Left lobe of liver (tissue), 2 donors: ENCODE measurements at regions not wholly inside any gene's neighbourhood (a gene's known extent, or its start where the extent isn't known, plus 50 kb on each side); places are given as distances from the start of the nearest gene placed in this dataset.
"Not testable (repeated sequence)": the region's sequence is repeated elsewhere in the genome, so short reads cannot be mapped to it uniquely, and the experiment has no call there.

Experiments
- ATAC-seq: fragments of 200-7000 bp; cut with Tn5 transposase; one replicate; pipeline ENCODE4 v1.9.1; 2020; ENCODE audit warnings: mild to moderate bottlenecking, moderate library complexity
- DNase-seq: peaks from one replicate; pipeline ENCODE4 v3.0.0-alpha.2; 2020; ENCODE audit warnings: low spot score
- donor health status: DM: no; HTN: no; CAD: no; lungs with moderate emphysema.
- donor health status: DM: no; HTN: yes; CAD: no.

- ATAC-seq (no peak), DNase-seq (no peak)
Observed at GRCh38 chr13:44887515-44887914, 101.8 kb downstream of the NUFIP1 start.

GRCh38 chr13:44884076-44884729 lies 105.1 kb downstream of the NUFIP1 start:
- no peak for DNase-seq
- ATAC-seq = no peak

GRCh38 chr13:44879452-44880058 lies 109.7 kb downstream of the NUFIP1 start:
- peak; percentile 69 for ATAC-seq
- DNase-seq = no peak

- ATAC-seq = no peak
- no peak for DNase-seq
Observed at GRCh38 chr13:44876782-44877324, 112.4 kb downstream of the NUFIP1 start.

- ATAC-seq (no peak), DNase-seq (no peak)
Observed at GRCh38 chr13:44874886-44875630, 114.2 kb downstream of the NUFIP1 start.

- no peak for DNase-seq
Observed at GRCh38 chr13:44874176-44874575, 115.1 kb downstream of the NUFIP1 start.

GRCh38 chr13:44873461-44873860 lies 115.8 kb downstream of the NUFIP1 start:
- DNase-seq (no peak), ATAC-seq (peak; percentile 74)

More at GRCh38 chr13:44874176-44874575, 115.1 kb downstream of the NUFIP1 start:
- ATAC-seq = no peak

- no peak for DNase-seq
- ATAC-seq = peak; percentile 23
Observed at GRCh38 chr13:44872751-44873150, 116.5 kb downstream of the NUFIP1 start.

GRCh38 chr13:44870456-44870929 lies 118.8 kb downstream of the NUFIP1 start:
- peak; percentile 23 for ATAC-seq
- DNase-seq = peak; percentile 52

GRCh38 chr13:44869167-44869566 lies 120.1 kb downstream of the NUFIP1 start:
- DNase-seq (no peak), ATAC-seq (no peak)

- DNase-seq (no peak), ATAC-seq (no peak)
Observed at GRCh38 chr13:44868397-44868796, 120.9 kb downstream of the NUFIP1 start.

GRCh38 chr13:44867825-44868224 lies 121.4 kb downstream of the NUFIP1 start:
- DNase-seq = no peak
- peak; percentile 83 for ATAC-seq

GRCh38 chr13:44866411-44866911 lies 122.8 kb downstream of the NUFIP1 start:
- DNase-seq (no peak), ATAC-seq (no peak)

GRCh38 chr13:44865722-44866410 lies 123.4 kb downstream of the NUFIP1 start:
- ATAC-seq = no peak
- DNase-seq = no peak

- ATAC-seq, DNase-seq: not testable (repeated sequence)
Observed at GRCh38 chr13:44863641-44864040, 125.6 kb downstream of the NUFIP1 start.

- ATAC-seq (no peak), DNase-seq (no peak)
Observed at GRCh38 chr13:44860454-44860853, 128.8 kb downstream of the NUFIP1 start.

GRCh38 chr13:44857736-44858135 lies 131.5 kb downstream of the NUFIP1 start:
- DNase-seq (no peak), ATAC-seq (no peak)

GRCh38 chr13:44857061-44857460 lies 132.2 kb downstream of the NUFIP1 start:
- ATAC-seq (no peak), DNase-seq (no peak)

- no peak for ATAC-seq
- no peak for DNase-seq
Observed at GRCh38 chr13:44855860-44856259, 133.4 kb downstream of the NUFIP1 start.

GRCh38 chr13:44854313-44855060 lies 134.8 kb downstream of the NUFIP1 start:
- no peak for DNase-seq

More at GRCh38 chr13:44854313-44855060, 134.8 kb downstream of the NUFIP1 start:
- peak; percentile 74 for ATAC-seq
